ENCODE measurements at regions not wholly inside any gene's neighbourhood (a gene's known extent, or its start where the extent isn't known, plus 50 kb on each side); places are given as distances from the start of the nearest gene placed in this dataset.

GRCh38 chr4:71272976-71273375 lies 65.8 kb upstream of the SLC4A4 start:
- Mint-ChIP-seq H3K27ac (peak overlapping the region; percentile 76), H3K27me3 (no peaks in the 10 kb centered on the region), H3K4me1 (ENCODE audit: low read depth) (peaks cover 27% of the 10 kb centered on the region), H3K36me3 (ENCODE audit: insufficient read depth) (peaks cover 31% of the 10 kb centered on the region), H3K9me3 (ENCODE audit: low read depth) (no peaks in the 10 kb centered on the region), H3K4me3 (ENCODE audit: low read depth) (no peak overlapping the region)
- DNase-seq (ENCODE audit: low spot score, unreplicated experiment) = no peak
- TF ChIP-seq CTCF (IDR thresholded peaks at IDR 0.05; ENCODE audit: unreplicated experiment) = no peak

- no peaks in the 10 kb centered on the region for H3K27me3 Mint-ChIP-seq
- no peak for TF ChIP-seq CTCF (IDR thresholded peaks at IDR 0.05; ENCODE audit: unreplicated experiment)
- no peak overlapping the region for H3K27ac Mint-ChIP-seq
- H3K9me3 Mint-ChIP-seq (ENCODE audit: low read depth) = no peaks in the 10 kb centered on the region
- no peak overlapping the region for H3K4me3 Mint-ChIP-seq (ENCODE audit: low read depth)
- H3K4me1 Mint-ChIP-seq (ENCODE audit: low read depth) = peaks cover 24% of the 10 kb centered on the region
- no peak for DNase-seq (ENCODE audit: low spot score, unreplicated experiment)
- H3K36me3 Mint-ChIP-seq (ENCODE audit: insufficient read depth) = peaks cover 36% of the 10 kb centered on the region
Observed at GRCh38 chr4:71275004-71275403, 63.8 kb upstream of the SLC4A4 start.

DNA sequence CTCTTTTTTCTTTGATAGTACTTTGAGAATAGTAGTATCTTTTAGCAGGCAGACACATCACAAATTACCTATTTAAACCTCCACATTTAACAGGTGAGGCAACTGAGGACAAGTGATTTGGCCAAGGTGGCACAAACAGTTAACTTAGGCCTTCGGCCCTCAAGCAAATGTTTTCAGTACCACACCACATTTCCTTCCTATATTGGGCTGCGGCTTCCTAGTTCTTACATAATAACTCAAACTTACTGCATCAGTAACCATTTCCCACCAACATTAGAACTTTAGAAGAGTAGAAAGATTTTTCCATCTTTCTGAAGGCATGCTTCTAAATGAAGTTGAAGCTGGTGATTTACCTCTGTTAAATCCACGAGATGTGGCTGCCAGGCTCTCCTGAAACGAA lies 63.2 kb upstream of the SLC4A4 start:
- Mint-ChIP-seq H3K36me3 (ENCODE audit: insufficient read depth) (peaks cover 36% of the 10 kb centered on the region), H3K4me3 (ENCODE audit: low read depth) (no peak overlapping the region), H3K9me3 (ENCODE audit: low read depth) (no peaks in the 10 kb centered on the region), H3K27ac (no peak overlapping the region), H3K4me1 (ENCODE audit: low read depth) (peaks cover 30% of the 10 kb centered on the region), H3K27me3 (no peaks in the 10 kb centered on the region)
- DNase-seq (ENCODE audit: low spot score, unreplicated experiment) = no peak
- no peak for TF ChIP-seq CTCF (IDR thresholded peaks at IDR 0.05; ENCODE audit: unreplicated experiment)

GRCh38 chr4:71277353-71277752 lies 61.5 kb upstream of the SLC4A4 start:
- no peaks in the 10 kb centered on the region for H3K9me3 Mint-ChIP-seq (ENCODE audit: low read depth)
- H3K27ac Mint-ChIP-seq = peak overlapping the region; percentile 82
- DNase-seq (ENCODE audit: low spot score, unreplicated experiment) = no peak
- no peak for TF ChIP-seq CTCF (IDR thresholded peaks at IDR 0.05; ENCODE audit: unreplicated experiment)
- peaks cover 22% of the 10 kb centered on the region for H3K4me1 Mint-ChIP-seq (ENCODE audit: low read depth)
- no peaks in the 10 kb centered on the region for H3K27me3 Mint-ChIP-seq
- H3K4me3 Mint-ChIP-seq (ENCODE audit: low read depth) = no peak overlapping the region
- H3K36me3 Mint-ChIP-seq (ENCODE audit: insufficient read depth) = peaks cover 28% of the 10 kb centered on the region

DNA sequence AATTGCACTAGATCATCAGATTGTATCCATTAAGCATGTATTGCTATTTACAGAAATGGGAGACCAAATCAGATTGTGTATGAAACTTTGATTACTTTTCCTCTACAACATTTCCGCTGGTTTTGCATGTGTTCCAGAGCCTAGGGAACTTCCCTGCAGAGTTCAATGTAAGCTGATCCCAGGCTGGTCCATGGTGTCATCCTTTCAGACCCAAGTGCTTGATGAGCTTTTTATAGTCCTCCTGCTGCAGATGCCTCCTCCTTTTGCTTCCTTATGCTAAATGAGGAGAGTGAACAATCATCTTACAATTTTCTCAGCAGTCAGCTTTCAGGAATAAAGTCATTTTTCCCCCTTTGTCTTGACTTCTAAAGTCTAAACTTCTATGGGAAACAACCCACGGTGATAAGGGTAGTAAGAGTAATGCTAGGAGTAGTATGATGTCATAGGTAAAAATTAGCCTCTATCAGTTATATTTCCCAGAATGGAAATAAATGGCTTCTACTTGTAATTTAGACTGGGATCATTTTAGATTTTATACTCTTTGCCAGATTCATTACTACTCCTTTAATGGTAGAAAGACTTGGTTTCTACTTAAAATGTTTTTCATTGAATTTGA lies 55.1 kb upstream of the SLC4A4 start:
- H3K27me3 Mint-ChIP-seq = no peaks in the 10 kb centered on the region
- peak overlapping the region; percentile 80 for H3K27ac Mint-ChIP-seq
- H3K9me3 Mint-ChIP-seq (ENCODE audit: low read depth) = no peaks in the 10 kb centered on the region
- H3K4me1 Mint-ChIP-seq (ENCODE audit: low read depth) = peaks cover 48% of the 10 kb centered on the region
- no peak for TF ChIP-seq CTCF (IDR thresholded peaks at IDR 0.05; ENCODE audit: unreplicated experiment)
- no peak for DNase-seq (ENCODE audit: low spot score, unreplicated experiment)
- H3K36me3 Mint-ChIP-seq (ENCODE audit: insufficient read depth) = peaks cover 6% of the 10 kb centered on the region
- no peak overlapping the region for H3K4me3 Mint-ChIP-seq (ENCODE audit: low read depth)
